K562 (cell line): ENCODE measurements at regions not wholly inside any gene's neighbourhood (a gene's known extent, or its start where the extent isn't known, plus 50 kb on each side); places are given as distances from the start of the nearest gene placed in this dataset.

Source experiments
- ATAC-seq: fragments of 200-7000 bp; cut with Tn5 transposase; 3 replicates; pipeline ENCODE4 v1.9.1; 2020; ENCODE audit warnings: moderate library complexity
- BruUV-seq: library from RNA; stranded (reverse); fragments of 400-500 nt; replicated peaks from 2 replicates; lab custom pipeline; 2021; lab: Mats Ljungman, UMichigan
- CTCF ChIA-PET: fragments of 300-600 bp; formaldehyde crosslinking; extraction: SDS; loops from one replicate; lab custom pipeline; 2021; ENCODE audit warnings: low intra/inter-chr PET ratio; lab: Yijun Ruan, JAX
- POLR2A ChIA-PET: fragments of 300-600, 350-650 bp; sonication (Branson Sonifier 250); formaldehyde crosslinking; extraction: SDS; loops from one replicate; lab custom pipeline; 2021; ENCODE audit warnings: antibody characterized with exemption, inconsistent platforms; lab: Yijun Ruan, JAX
- DNase-seq, 4 experiments: peaks; one replicate each; pipeline versions ENCODE4 v3.0.0 to v3.0.0-alpha.2; 2011 to 2018; ENCODE audit warnings: low spot score in 3 of 4, mixed read lengths in 3 of 4; ENCODE audit errors: extremely low read depth in 1 of 4
- FAIRE-seq: peaks from 2 replicates; lab custom pipeline; 2011; peaks lifted over from hg19 to GRCh38; lab: Jason Lieb, UNC
- H2AFZ ChIP-seq: 2 replicates; pipeline ENCODE4 v1.6.0; 2011; ENCODE audit warnings: low read depth, low read length, control low read depth, inconsistent platforms
- H3K27ac ChIP-seq: fragments of 200-600 bp; 3 replicates; pipeline ENCODE4 v1.8.0; 2011; ENCODE audit warnings: low read depth, mild to moderate bottlenecking, control low read depth, inconsistent platforms, low read length, moderate library complexity, mixed read lengths; ENCODE audit errors: extremely low read depth
- H3K27me3 ChIP-seq, 2 experiments: fragments of 300-600 bp in 1 of 2; 2 replicates in 1 of 2; 3 replicates in 1 of 2; pipeline versions ENCODE4 v1.6.0 to v1.8.0; 2011; ENCODE audit warnings: inconsistent platforms in 2 of 2, low read length in 2 of 2, mild to moderate bottlenecking in 1 of 2, mixed read lengths in 1 of 2, moderate library complexity in 1 of 2; ENCODE audit not compliant: control insufficient read depth in 2 of 2, insufficient read depth in 2 of 2
- H3K36me3 ChIP-seq: fragments of 300-600 bp; 3 replicates; pipeline ENCODE4 v1.8.0; 2011; ENCODE audit warnings: mild to moderate bottlenecking, low read length, inconsistent platforms; ENCODE audit not compliant: control insufficient read depth, insufficient read depth
- H3K4me1 ChIP-seq, 2 experiments: fragments of 200-600 bp in 1 of 2; replicated peaks in 1 of 2; 2 replicates in 1 of 2; 3 replicates in 1 of 2; pipeline versions ENCODE4 v1.5.1 to v1.8.0; 2011; ENCODE audit warnings: inconsistent platforms in 2 of 2, low read length in 2 of 2, mild to moderate bottlenecking in 1 of 2, mixed read lengths in 1 of 2, moderate library complexity in 1 of 2; ENCODE audit not compliant: control insufficient read depth in 2 of 2, insufficient read depth in 2 of 2
- H3K4me2 ChIP-seq: 2 replicates; pipeline ENCODE4 v1.6.1; 2011; ENCODE audit warnings: low read length, control low read depth, inconsistent platforms, mixed read lengths; ENCODE audit not compliant: insufficient read depth
- H3K4me3 ChIP-seq: fragments of 200-600 bp; sonication (generic), shearing (Covaris generic); 2 replicates; pipeline ENCODE4 v1.5.1; 2016; ENCODE audit warnings: control low read depth, inconsistent platforms
- H3K79me2 ChIP-seq: fragments of 200-600 bp; 3 replicates; pipeline ENCODE4 v1.8.0; 2011; ENCODE audit warnings: low read length, inconsistent platforms; ENCODE audit not compliant: control insufficient read depth, insufficient read depth
- H3K9ac ChIP-seq, 2 experiments: 2 replicates each; pipeline versions ENCODE4 v1.6.0 to v1.6.1; 2011; ENCODE audit warnings: low read depth in 2 of 2, low read length in 2 of 2, control low read depth in 1 of 2, inconsistent platforms in 1 of 2, mild to moderate bottlenecking in 1 of 2, mixed read lengths in 1 of 2; ENCODE audit not compliant: insufficient read depth in 1 of 2
- H3K9me1 ChIP-seq: one replicate; pipeline ENCODE4 v1.6.0; 2011; ENCODE audit warnings: inconsistent platforms, mild to moderate bottlenecking, low read length, moderate library complexity; ENCODE audit not compliant: control insufficient read depth, insufficient read depth
- H3K9me3 ChIP-seq: replicated peaks from 2 replicates; pipeline ENCODE4 v1.5.1; 2011; ENCODE audit warnings: low read depth, low read length, inconsistent platforms; ENCODE audit not compliant: control insufficient read depth, insufficient read depth
- H4K20me1 ChIP-seq: replicated peaks from 2 replicates; pipeline ENCODE4 v1.6.1; 2011; ENCODE audit warnings: low read length, inconsistent platforms, mixed read lengths; ENCODE audit not compliant: control insufficient read depth, insufficient read depth
- CTCF ChIP-seq, 3 experiments: IDR thresholded peaks in 2 of 3; conservative IDR thresholded peaks in 1 of 3; 2 replicates each; pipeline ENCODE4 v1.5.1; 2011 to 2012; ENCODE audit warnings: low read length in 3 of 3, mild to moderate bottlenecking in 3 of 3, control low read depth in 2 of 3, improper control_type of control experiment in 1 of 3, inconsistent platforms in 1 of 3, low read depth in 1 of 3, mixed read lengths in 1 of 3, moderate library complexity in 1 of 3; ENCODE audit not compliant: insufficient read depth in 2 of 3
- MIER1 ChIP-seq: fragments of 450-650 bp; IDR thresholded peaks from 2 replicates; pipeline ENCODE4 v1.6.1; 2016; ENCODE audit warnings: antibody characterized with exemption, mild to moderate bottlenecking, low read depth
- MLX ChIP-seq, 2 experiments: fragments of 450-650 bp in 1 of 2; sonication (generic) in 1 of 2; formaldehyde crosslinking; conservative IDR thresholded peaks; 2 replicates each; pipeline versions ENCODE4 v1.4.0 to v1.8.1; 2020 to 2022; ENCODE audit warnings: mild to moderate bottlenecking in 1 of 2, missing genetic modification reagents in 1 of 2
- MTF1 ChIP-seq: fragments of 250-450 bp; sonication (Bioruptor Pico); IDR thresholded peaks from 2 replicates; pipeline ENCODE4 v1.9.0; 2021; ENCODE audit warnings: moderate library complexity, mild to moderate bottlenecking, inconsistent platforms, borderline replicate concordance
- NEUROD1 ChIP-seq: fragments of 150-350 bp; IDR thresholded peaks from 2 replicates; pipeline ENCODE4 v1.6.1; 2014; ENCODE audit warnings: borderline replicate concordance, low read length, low read depth; ENCODE audit not compliant: partially characterized antibody
- RAD21 ChIP-seq, 2 experiments: fragments of 250-450 bp in 1 of 2; fragments of 450-650 bp in 1 of 2; sonication (Bioruptor Pico) in 1 of 2; formaldehyde crosslinking in 1 of 2; IDR thresholded peaks in 1 of 2; conservative IDR thresholded peaks in 1 of 2; 2 replicates each; pipeline versions ENCODE4 v1.4.0 to v1.8.0; 2020 to 2022; ENCODE audit warnings: mild to moderate bottlenecking in 2 of 2, moderate library complexity in 1 of 2
- SMARCE1 ChIP-seq: fragments of 450-650 bp; IDR thresholded peaks from 2 replicates; pipeline ENCODE4 v1.7.1; 2016; ENCODE audit warnings: mild to moderate bottlenecking
- SREBF2 ChIP-seq: sonication (generic); formaldehyde crosslinking; IDR thresholded peaks from 2 replicates; pipeline ENCODE4 v1.4.0; 2020; ENCODE audit warnings: mild to moderate bottlenecking, missing genetic modification reagents
- ZFP30 ChIP-seq: fragments of 250-450 bp; sonication (Bioruptor Pico); IDR thresholded peaks from 2 replicates; pipeline ENCODE4 v1.8.0; 2022; ENCODE audit warnings: moderate library complexity, mild to moderate bottlenecking, inconsistent platforms, borderline replicate concordance
- ZNF212 ChIP-seq: fragments of 450-650 bp; formaldehyde crosslinking; IDR thresholded peaks from 2 replicates; pipeline ENCODE4 v1.4.0; 2020; ENCODE audit warnings: mild to moderate bottlenecking
- ZNF518B ChIP-seq: fragments of 250-450 bp; sonication (Bioruptor Pico); IDR thresholded peaks from 2 replicates; pipeline ENCODE4 v1.5.0; 2021; ENCODE audit warnings: mild to moderate bottlenecking, moderate library complexity
- WGBS: fragments of 100-300 bp; shearing (Covaris generic); methylation state at CpG from one replicate; pipeline ENCODE4 v1.1.6; 2016; ENCODE audit warnings: low coverage, mixed read lengths; ENCODE audit not compliant: insufficient coverage; ENCODE audit errors: missing lambda C conversion rate; 5-methylcytosine and 5-hydroxymethylcytosine counted together
- in situ Hi-C: fragments of 300-500 bp; cut with MboI; formaldehyde crosslinking; loops from 4 replicates; pipeline ENCODE4 v1.15.0; 2018; ENCODE audit warnings: inconsistent platforms, mixed read lengths
- intact Hi-C: fragments of 100-400 bp; cut with micrococcal nuclease; formaldehyde crosslinking; loops from 2 replicates; pipeline ENCODE4 v1.14.2; 2022

GRCh38 chr2:216774180-216774579, 78.8 kb upstream of the IGFBP5 start:
- FAIRE-seq, result no peak
- TF ChIP-seq ZFP30 (CRISPR knock-in tag) (no peak), SREBF2 (CRISPR knock-in tag) (no peak), RAD21 (CRISPR knock-in tag; conservative IDR thresholded peaks at IDR 0.05 in 1 of 2, IDR thresholded peaks at IDR 0.05 in 1 of 2) (no peak), MIER1 (no peak), MTF1 (no peak), SMARCE1 (no peak), ZNF518B (no peak), MLX (CRISPR knock-in tag; conservative IDR thresholded peaks at IDR 0.05) (no peak), CTCF (IDR thresholded peaks at IDR 0.05 in 2 of 3, conservative IDR thresholded peaks at IDR 0.05 in 1 of 3; ENCODE audit: insufficient read depth in 2 of 3, low read depth in 1 of 3, low read length in 3 of 3) (no peak), NEUROD1 (no peak), ZNF212 (CRISPR knock-in tag) (no peak)

More at GRCh38 chr2:216774180-216774579, 78.8 kb upstream of the IGFBP5 start:
- DNase-seq (no peak), ATAC-seq (no peak)
- peaks cover 24 to 49% of the 10 kb centered on the region in 2 experiments for H3K4me1 ChIP-seq
- H4K20me1 ChIP-seq, result no peaks in the 10 kb centered on the region
- in situ Hi-C loops, result no loop called here
- BruUV-seq, result no TSS peak
- intact Hi-C loops, result loop anchor here (10.0 kb wide), 1 partner anchor 141 kb away; no protein-coding TSS in a partner anchor
- no peak overlapping the region for H3K27ac ChIP-seq
- no peaks in the 10 kb centered on the region for H3K9me1 ChIP-seq
- POLR2A ChIA-PET, result interaction anchor here (0.6 to 0.8 kb wide), 2 partner anchors 15 to 19 kb away, joined by 4 to 6 read pairs; no protein-coding TSS in a partner anchor
- no peak overlapping the region for H3K4me2 ChIP-seq
- no peak overlapping the region for H3K9ac ChIP-seq
- 0 out of 2 replicates have a peak, but pooled peaks cover 1% of the 10 kb centered on the region for H3K9me3 ChIP-seq
- no peaks in the 10 kb centered on the region for H3K27me3 ChIP-seq
- H3K4me3 ChIP-seq, result no peak overlapping the region
- H3K79me2 ChIP-seq, result no peaks in the 10 kb centered on the region
- H2AFZ ChIP-seq, result no peak overlapping the region
- H3K36me3 ChIP-seq, result no peaks in the 10 kb centered on the region
- 83% methylated on average over 6 of the region's 6 CpGs for WGBS
- CTCF ChIA-PET, result no interaction called here
